ENCODE measurements at regions not wholly inside any gene's neighbourhood (a gene's known extent, or its start where the extent isn't known, plus 50 kb on each side); places are given as distances from the start of the nearest gene placed in this dataset.
"Not testable (repeated sequence)": the region's sequence is repeated elsewhere in the genome, so short reads cannot be mapped to it uniquely, and the experiment has no call there.

DNA sequence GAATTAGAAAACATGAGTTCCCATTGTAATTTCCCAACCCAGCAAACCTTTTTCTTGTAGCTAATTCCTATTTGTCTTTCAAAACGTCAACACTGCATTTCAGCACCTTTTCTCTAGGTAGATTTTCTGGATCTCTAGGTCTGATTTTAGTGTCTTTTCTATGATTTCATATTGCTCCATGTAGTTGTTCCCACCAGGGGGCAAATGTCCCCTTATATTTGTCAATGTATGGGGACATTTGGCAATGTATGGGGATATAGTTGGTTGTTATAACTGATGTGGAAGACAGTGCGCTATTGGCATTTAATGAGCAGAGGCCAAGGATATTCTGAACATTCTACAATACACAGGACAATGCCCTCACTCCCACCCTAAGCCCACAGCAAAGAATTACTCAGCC, 273.9 kb upstream of the ADRA1B start:
- no peak for DNase-seq (ENCODE audit: low read depth in 2 of 2)

- no peak for DNase-seq (ENCODE audit: low read depth in 2 of 2)
These were observed 272.2 kb upstream of the ADRA1B start for GRCh38 chr5:159644053-159644452.

GRCh38 chr5:159645179-159645846, 271.0 kb upstream of the ADRA1B start:
- DNase-seq (ENCODE audit: low read depth in 2 of 2) = no peak

- DNase-seq (ENCODE audit: low read depth in 2 of 2) = no peak
These were observed 265.5 kb upstream of the ADRA1B start for GRCh38 chr5:159650803-159651202.

DNA sequence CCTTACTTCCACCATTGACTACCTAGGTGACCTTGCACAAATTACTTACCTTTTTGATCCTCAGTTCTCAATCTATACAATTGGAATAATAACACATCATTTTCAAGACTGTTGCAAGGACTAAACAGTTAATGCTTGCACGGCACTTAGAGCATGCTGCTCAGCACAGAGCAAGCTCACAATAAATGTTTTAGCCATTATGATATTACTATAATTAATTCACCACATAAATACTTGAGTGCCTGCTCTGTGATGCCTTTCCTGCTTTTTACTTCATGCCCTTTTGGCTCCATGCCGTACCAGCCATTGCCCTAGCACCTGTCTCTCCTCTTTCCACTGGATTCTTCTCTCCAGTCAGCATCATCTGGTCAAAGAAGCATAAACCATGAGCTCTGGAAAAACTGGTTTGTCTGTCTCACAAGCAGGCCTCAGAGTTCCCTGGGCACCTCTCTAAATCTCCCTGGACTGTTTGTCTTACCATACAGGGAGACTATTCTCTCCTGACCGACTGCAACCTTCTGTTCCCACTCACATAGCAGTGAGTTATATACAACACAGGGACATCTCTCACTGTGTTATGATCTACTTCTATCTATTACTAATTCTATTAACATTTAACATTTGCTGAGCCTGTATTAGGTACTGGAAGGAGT, 260.4 kb upstream of the ADRA1B start:
- no peak for DNase-seq (ENCODE audit: low read depth in 2 of 2)

DNA sequence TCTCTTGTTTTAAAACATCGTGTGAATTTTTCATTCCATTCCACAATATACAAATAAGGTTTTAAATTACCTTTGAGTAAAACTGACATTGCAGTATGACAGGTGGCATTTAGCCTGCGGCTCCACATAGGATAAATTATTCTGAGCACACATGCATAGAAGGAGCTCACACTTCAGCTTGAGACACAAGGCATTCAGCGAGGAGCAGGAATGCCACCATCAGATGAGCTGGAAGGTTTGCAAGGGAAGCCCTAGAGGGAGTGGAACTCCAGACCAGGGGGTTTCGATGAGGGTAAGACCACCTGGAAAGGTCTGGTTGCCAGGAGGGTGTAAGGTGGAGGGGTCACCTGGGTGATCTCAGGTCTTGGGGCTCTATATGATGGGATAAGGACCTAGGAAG, 259.0 kb upstream of the ADRA1B start:
- no peak for DNase-seq (ENCODE audit: low read depth in 2 of 2)

- no peak for DNase-seq (ENCODE audit: low read depth in 2 of 2)
These were observed 258.5 kb upstream of the ADRA1B start for GRCh38 chr5:159657771-159658170.

DNA sequence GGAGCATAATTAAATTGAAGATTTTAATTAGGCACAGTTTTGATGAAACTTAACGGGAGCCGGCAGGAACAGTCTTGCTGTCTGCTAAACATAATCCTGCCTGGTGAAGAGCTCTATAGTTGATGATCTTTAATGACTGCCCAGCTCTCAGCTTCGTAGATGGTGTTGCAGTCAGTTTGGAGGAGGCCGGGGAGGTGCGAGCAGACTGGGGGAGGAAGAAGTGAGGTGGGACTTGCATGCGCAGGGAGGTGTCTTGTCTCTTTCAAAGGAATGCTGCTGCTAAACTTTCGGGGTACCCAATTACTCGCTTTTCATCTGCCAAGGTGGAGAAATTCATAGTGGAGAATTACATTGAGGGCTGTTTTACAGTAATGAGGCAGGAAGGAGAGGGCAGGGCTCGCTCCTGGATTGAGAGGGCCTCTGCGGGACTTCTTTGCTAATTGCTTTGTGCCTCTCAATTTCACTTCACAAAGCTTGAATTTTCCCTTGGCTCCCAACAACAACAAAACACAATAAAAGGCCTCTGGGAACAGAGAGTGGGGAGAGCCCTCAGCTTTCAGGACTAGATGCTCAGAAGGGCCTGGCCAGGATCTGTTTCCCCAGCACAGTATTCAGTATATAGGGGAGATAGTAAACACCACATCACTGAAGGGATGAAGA, 257.9 kb upstream of the ADRA1B start:
- DNase-seq (ENCODE audit: low read depth in 2 of 2) = no peak

DNA sequence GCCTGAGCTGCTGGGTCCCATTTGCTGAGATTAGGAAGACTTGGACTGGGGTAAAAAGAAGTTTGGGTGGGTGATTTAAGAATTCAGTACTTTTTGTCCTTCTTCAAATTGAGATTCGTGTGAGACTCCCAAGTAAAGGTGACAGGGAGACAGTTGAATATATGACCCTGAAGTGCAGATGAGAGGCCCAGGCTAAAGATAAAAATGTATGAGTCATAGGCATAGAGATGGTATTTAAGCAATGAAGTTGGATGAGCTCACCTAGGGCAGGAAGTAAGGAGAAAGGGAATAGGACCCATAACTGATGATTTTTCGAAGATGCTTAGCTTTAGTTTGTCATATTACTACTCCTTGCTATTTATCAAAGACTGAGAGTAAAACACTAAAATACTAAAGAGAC, 255.9 kb upstream of the ADRA1B start:
- DNase-seq (ENCODE audit: low read depth in 2 of 2) = no peak

- DNase-seq (ENCODE audit: low read depth in 2 of 2) = no peak
These were observed 252.3 kb upstream of the ADRA1B start for GRCh38 chr5:159663986-159664385.

DNA sequence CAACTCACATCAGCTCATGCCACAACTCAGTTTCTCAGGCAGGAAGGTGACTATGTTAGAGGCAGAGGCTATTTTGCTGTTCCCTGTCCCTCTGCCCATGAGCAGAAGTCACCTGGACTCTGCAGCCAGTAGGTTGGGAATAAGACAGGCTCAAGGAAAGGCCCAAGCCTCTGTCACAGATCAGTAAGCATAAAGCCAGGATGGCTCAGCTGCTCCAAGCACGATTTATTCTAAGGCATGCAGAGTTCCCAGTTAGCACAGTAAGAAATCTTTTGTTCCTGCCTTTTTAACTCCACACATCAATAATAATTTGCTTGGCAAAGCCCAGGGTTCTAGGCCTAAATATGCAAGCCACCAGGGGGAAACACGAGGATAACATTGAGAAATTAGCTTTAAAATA, 249.0 kb upstream of the ADRA1B start:
- DNase-seq (ENCODE audit: low read depth in 2 of 2) = no peak

DNA sequence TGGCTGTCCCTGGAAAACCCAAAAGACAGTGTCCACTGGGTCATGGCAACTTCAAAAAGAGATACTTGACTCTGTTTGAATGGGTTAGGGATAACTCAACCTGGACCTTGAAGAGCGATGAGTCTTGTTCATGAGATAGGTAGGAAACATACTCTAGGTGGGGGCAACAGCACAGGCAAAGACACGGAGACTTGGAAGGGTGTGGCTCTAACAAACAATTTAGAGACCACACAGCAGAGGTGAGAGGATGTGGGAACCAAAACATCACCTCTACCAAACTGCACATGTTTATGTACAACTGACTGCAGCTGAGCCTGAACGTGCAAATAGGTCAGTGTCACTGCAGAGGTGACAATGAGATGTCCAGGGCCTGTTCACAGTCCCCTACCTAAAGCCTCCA, 247.7 kb upstream of the ADRA1B start:
- DNase-seq (ENCODE audit: low read depth in 2 of 2) = no peak

- no peak for DNase-seq (ENCODE audit: low read depth in 2 of 2)
These were observed 246.7 kb upstream of the ADRA1B start for GRCh38 chr5:159669559-159669958.

GRCh38 chr5:159671886-159672285, 244.4 kb upstream of the ADRA1B start:
- DNase-seq (ENCODE audit: low read depth in 2 of 2) = no peak

GRCh38 chr5:159673538-159673937, 242.7 kb upstream of the ADRA1B start:
- DNase-seq (ENCODE audit: low read depth in 2 of 2) = no peak

DNA sequence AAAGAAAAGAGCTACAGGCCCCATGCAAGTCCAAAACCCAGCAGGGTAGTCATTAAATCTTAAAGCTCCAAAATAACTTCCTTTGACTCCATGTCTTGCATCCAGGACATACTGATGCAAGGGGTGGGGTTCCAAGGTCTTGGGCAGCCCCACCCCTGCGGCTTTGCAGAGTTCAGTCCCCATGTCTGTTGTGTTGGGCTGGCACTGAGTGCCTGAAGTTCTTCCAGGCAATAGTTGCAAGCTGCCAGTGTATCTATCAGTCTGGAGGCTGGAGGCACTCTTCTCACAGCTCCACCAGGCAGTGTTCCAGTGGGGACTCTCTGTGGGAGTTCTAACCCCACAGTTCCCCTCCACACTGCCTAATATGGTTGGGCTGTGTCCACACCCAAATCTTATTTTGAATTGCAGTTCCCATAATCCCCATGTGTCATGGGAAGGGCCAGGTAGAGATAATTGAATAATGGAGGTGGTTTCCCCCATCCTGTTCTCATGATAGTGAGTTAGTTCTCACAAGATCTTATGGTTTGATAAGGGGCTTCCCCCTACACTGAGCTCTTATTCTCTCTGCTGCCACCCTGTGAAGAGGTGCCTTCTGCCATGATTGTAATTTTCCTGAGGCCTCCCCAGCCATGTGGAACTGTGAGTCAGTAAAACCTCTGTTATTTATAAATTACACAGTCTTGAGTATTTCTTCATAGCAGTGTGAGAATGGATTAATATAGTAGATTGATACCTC, 237.5 kb upstream of the ADRA1B start:
- DNase-seq (ENCODE audit: low read depth in 2 of 2) = no peak

DNA sequence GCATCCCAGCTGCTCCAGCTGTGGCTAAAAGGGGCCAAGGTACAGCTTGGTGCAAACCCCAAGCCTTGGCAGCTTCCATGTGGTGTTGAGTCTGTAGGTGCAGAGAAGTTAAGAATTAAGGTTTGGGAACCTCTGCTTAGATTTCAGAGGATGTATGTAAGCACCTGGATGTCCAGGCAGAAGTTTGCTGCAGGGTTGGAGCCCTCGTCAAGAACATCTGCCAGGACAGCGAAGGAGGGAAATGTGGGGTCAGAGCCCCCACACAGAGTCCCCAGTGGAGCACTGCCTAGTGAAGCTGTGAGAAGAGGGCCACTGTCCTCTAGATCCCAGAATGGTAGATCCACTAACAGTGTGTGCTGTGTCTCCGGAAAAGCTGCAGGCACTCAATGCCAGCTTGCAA, 236.2 kb upstream of the ADRA1B start:
- DNase-seq (ENCODE audit: low read depth in 2 of 2) = no peak

DNA sequence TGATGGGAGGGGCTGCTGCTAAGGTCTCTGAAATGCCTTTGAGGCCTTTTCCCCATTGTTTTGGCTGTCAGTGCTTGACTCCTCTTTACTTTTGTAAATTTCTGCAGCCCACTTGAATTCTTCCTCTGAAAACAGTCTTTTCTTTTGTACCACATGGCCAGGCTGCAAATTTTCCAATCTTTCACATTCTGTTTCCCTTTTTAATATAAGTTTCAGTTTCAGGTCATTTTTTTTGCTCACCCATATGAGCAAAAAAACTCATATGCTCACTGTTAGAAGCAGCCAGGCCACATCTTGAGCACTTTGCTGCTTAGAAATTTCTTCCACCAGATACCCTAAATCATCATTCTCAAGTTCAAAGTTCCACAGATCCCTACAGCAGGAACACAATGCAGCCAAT, 234.6 kb upstream of the ADRA1B start:
- no peak for DNase-seq (ENCODE audit: low read depth in 2 of 2)

DNA sequence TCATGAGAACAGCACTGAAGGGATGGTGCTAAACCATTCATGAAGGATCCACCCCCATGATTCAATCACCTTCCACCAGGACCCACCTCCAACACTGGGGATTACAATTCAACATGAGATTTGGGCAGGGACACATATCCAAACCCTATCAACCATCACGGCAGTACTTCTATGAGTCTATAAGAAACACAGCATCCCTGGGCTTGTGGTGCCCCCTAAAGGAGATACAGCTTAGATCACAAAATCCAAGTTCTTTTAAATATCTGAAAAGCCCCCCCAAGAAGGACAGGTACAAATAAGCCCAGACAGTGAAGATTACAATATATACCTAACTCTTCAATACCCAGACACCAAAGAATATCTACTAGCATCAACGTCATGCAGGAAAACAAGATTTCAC, 233.7 kb upstream of the ADRA1B start:
- no peak for DNase-seq (ENCODE audit: low read depth in 2 of 2)

GRCh38 chr5:159687892-159688291, 228.4 kb upstream of the ADRA1B start:
- not testable (repeated sequence) for DNase-seq (ENCODE audit: low read depth in 2 of 2)

DNA sequence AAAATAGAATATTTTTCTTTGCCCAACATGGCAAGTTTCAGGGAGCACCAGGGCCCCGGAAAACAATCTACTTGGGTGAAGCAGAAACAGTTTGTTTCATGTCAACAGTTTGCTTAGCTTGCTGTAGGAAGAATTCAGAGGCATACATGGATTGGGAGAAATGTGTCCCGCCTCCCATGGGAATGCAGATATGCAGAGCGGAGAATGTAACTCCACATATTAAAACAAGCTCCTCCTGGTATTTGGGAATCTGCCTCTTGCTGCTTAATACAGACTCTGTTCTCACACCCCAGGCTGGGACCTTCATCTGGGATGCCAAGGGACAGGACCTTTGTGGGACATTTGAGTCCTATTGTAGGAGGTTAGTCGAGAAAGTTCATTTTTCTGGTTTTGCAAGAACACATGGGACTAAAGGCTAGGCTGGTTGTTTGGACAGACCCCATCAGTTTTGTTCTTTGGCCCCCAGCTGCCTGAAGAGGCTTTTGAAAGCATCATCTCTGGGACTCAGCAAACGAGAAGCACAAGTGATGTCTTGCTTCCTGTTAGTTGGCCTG, 220.5 kb upstream of the ADRA1B start:
- no peak for DNase-seq (ENCODE audit: low read depth in 2 of 2)

DNA sequence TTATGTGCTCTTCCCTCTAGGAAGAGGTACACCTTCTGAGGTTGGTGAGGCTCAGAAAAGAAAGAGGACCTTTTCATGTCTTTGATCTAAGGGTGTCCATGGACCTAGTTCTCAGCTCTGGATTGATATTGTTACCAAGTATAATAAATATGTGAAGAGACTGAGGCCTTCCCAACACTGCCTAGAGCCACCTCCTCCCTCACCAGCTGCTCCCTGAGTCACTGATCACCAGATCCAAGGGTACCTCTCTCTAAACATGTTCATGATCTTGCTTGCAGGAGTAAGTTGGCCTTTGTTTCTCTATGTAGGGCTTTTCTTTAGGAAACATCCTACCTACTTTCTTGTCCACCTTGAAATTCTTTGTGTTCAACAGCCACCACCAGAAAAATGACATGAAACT, 218.8 kb upstream of the ADRA1B start:
- DNase-seq (ENCODE audit: low read depth in 2 of 2) = no peak

Measured in stimulated activated CD4-positive, alpha-beta T cell treated with anti-CD3 and anti-CD28 coated beads, Interleukin-15, amount 100 ng/mL, for 48 hours (primary cell).